NCI-H2029 (cell line): ENCODE measurements at regions not wholly inside any gene's neighbourhood (a gene's known extent, or its start where the extent isn't known, plus 50 kb on each side); places are given as distances from the start of the nearest gene placed in this dataset.

Experiments used
- DNase-seq: peaks from one replicate; lab custom pipeline; 2025; lab: John Stamatoyannopoulos, UW

DNA sequence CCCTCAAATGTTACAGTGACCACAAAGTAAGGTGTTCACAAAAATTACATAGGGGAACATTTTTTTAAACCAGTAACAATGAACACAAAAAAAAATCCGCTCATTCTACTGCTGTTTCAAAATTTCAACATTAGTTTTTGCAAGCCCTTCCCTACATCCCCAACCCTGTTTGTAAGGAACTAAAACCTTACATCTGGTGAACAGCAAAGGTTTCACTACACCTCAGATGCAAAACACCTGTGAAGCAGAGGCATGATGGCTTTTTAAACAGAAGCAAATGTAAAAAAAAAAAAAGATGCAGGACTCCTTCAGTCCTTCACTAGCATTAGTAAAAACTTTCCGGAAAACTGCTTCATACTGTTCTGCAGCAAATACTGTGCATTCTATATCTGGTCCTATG lies 50.0 kb upstream of the API5 start:
- DNase-seq, result no peak
